ENCODE measurements at regions not wholly inside any gene's neighbourhood (a gene's known extent, or its start where the extent isn't known, plus 50 kb on each side); places are given as distances from the start of the nearest gene placed in this dataset.

- no peaks in the 10 kb centered on the region for H3K9me2 ChIP-seq (replicated peaks; ENCODE audit: low read length)
- peaks cover 6% of the 10 kb centered on the region; the same call in 1 of the 2 replicates for H3K36me3 ChIP-seq (ENCODE audit: low read depth, low read length)
- no peak overlapping the region for H3K4me2 ChIP-seq (ENCODE audit: low read length)
- BruUV-seq (replicated peaks) = no TSS peak
- peaks cover 14% of the 10 kb centered on the region for H3K9me3 ChIP-seq (ENCODE audit: low read length)
- H3K27ac ChIP-seq (ENCODE audit: low read length) = no peak overlapping the region
- no peaks in the 10 kb centered on the region for H3K27me3 ChIP-seq (ENCODE audit: low read length)
- H3K79me2 ChIP-seq (ENCODE audit: low read length) = no peaks in the 10 kb centered on the region
- no peak for DNase-seq
- no peak for ATAC-seq
- no peak overlapping the region for H3K9ac ChIP-seq (ENCODE audit: low read length)
- no peak overlapping the region for H2AFZ ChIP-seq (ENCODE audit: low read length)
- peaks cover 15% of the 10 kb centered on the region for H3K4me1 ChIP-seq (ENCODE audit: insufficient read depth, low read length)
- H3K4me3 ChIP-seq (ENCODE audit: low read length) = no peak overlapping the region
- POLR2A ChIA-PET (ENCODE audit: unreplicated experiment) = no interaction called here
- CTCF ChIA-PET = no interaction called here
- H4K20me1 ChIP-seq (ENCODE audit: low read length) = no peaks in the 10 kb centered on the region
- H3F3A ChIP-seq (ENCODE audit: low read length, unreplicated experiment) = no peaks in the 10 kb centered on the region
- intact Hi-C loops (cut with micrococcal nuclease) = loop anchor here (10.0 kb wide), 1 partner anchor 588 kb away; no protein-coding TSS in a partner anchor
- TF ChIP-seq CTCF (conservative IDR thresholded peaks at IDR 0.05; ENCODE audit: low read depth, low read length) (no peak), EZH2phosphoT487 (IDR thresholded peaks at IDR 0.05; ENCODE audit: borderline replicate concordance, low read length) (no peak), EZH2 (IDR thresholded peaks at IDR 0.05; ENCODE audit: low read length, unreplicated experiment) (no peak)
Measured at GRCh38 chr3:43166406-43166805, 60.5 kb upstream of the POMGNT2 start.

DNA sequence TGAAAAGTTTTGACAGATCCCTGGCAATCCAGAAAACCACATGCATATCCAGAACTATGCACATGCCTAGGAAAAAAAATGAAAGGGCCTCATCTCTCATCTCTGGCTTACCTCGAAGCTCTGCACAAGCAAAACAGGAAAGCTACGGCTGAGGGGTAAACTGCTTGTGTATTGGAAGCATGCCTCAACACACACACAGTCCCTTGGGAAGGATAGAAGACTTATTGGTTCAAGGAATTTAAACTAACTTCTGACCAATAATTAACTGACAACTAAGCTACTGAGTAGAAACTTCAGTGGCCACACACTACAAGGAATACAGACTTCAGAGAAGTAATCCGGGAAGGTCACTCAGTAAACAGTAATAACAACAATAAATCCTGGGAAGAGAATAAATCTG is 59.9 kb upstream of the POMGNT2 start:
- intact Hi-C loops (cut with micrococcal nuclease) = loop anchor here (10.0 kb wide), 1 partner anchor 589 kb away; no protein-coding TSS in a partner anchor
- no peaks in the 10 kb centered on the region for H3K79me2 ChIP-seq (ENCODE audit: low read length)

More for the DNA sequence above, 59.9 kb upstream of the POMGNT2 start:
- Histone ChIP-seq H3K9me2 (replicated peaks; ENCODE audit: low read length) (no peaks in the 10 kb centered on the region), H2AFZ (ENCODE audit: low read length) (no peak overlapping the region), H4K20me1 (ENCODE audit: low read length) (no peaks in the 10 kb centered on the region), H3K4me1 (ENCODE audit: insufficient read depth, low read length) (peaks cover 13% of the 10 kb centered on the region), H3F3A (ENCODE audit: low read length, unreplicated experiment) (no peaks in the 10 kb centered on the region), H3K4me2 (ENCODE audit: low read length) (no peak overlapping the region), H3K9me3 (ENCODE audit: low read length) (peaks cover 14% of the 10 kb centered on the region), H3K36me3 (ENCODE audit: low read depth, low read length) (peaks cover 6% of the 10 kb centered on the region; the same call in 1 of the 2 replicates), H3K9ac (ENCODE audit: low read length) (no peak overlapping the region), H3K27ac (ENCODE audit: low read length) (no peak overlapping the region), H3K4me3 (ENCODE audit: low read length) (no peak overlapping the region), H3K27me3 (ENCODE audit: low read length) (no peaks in the 10 kb centered on the region)
- BruUV-seq (replicated peaks) = no TSS peak
- DNase-seq (no peak), ATAC-seq (no peak)
- no peak for TF ChIP-seq EZH2 (IDR thresholded peaks at IDR 0.05; ENCODE audit: low read length, unreplicated experiment)
- no peak for TF ChIP-seq EZH2phosphoT487 (IDR thresholded peaks at IDR 0.05; ENCODE audit: borderline replicate concordance, low read length)
- TF ChIP-seq CTCF (conservative IDR thresholded peaks at IDR 0.05; ENCODE audit: low read depth, low read length) = no peak
- ChIA-PET CTCF (no interaction called here), POLR2A (ENCODE audit: unreplicated experiment) (no interaction called here)
